ENCODE measurements at regions not wholly inside any gene's neighbourhood (a gene's known extent, or its start where the extent isn't known, plus 50 kb on each side); places are given as distances from the start of the nearest gene placed in this dataset.
"Not testable (repeated sequence)": the region's sequence is repeated elsewhere in the genome, so short reads cannot be mapped to it uniquely, and the experiment has no call there.

DNA sequence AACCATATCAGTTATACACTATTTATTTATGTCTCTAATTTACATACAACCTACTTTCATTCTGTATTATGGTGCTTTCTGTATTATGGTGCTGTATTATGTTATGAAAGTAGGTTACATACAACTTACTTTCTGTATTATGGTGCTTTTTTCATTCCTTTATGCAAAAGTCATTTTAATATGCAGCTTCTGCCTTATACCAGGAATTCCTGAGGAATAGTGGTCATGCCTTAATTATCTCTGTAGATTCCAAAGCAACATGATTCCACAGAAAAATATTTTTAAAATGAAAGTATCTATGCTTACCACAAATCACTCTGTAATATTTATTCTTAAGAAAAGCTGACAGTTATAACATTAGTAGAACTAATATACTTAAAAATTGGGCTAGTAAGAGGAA is 922.0 kb upstream of the NRXN1 start:
- no peak for DNase-seq

GRCh38 chr2:51921076-51921475 is 889.1 kb upstream of the NRXN1 start:
- no peak for DNase-seq

- no peak for DNase-seq
Measured at GRCh38 chr2:51920509-51920908, 888.6 kb upstream of the NRXN1 start.

DNA sequence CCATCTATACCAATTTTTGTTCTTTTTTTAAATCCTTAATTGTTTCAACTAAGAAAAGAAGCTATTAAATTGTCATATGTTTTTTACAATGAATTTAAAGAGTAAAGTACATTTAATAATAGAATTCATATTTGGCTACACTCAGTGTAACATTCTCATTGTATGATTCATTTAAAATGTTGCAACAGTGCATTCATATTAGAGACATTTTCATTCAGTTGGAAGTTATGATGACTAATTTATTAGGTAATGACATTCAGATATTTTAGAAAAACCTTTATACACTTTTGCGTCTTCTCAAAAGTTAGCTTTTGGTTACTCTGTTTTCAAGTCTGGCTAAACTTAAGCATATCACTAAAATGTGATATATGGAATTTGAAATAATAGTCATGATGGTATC is 887.5 kb upstream of the NRXN1 start:
- DNase-seq = no peak

DNA sequence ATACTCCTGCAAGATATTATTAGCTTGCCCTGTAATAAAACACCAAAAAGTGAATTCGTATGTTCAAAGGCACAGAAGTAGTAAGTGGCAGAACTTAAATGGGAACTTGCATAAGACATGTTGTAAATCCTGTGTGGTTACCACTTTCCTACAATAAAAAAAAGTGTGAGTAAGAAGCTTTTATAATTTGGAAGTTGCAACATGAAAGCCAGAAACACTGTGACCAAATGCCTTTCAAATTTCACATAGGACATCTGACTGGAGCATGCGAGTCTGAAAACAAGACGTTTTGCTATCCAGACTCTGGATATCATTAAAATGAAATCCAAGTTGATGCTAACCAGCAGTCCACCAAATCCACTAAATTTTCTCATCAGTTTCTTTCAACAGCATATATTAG is 886.2 kb upstream of the NRXN1 start:
- DNase-seq = no peak

DNA sequence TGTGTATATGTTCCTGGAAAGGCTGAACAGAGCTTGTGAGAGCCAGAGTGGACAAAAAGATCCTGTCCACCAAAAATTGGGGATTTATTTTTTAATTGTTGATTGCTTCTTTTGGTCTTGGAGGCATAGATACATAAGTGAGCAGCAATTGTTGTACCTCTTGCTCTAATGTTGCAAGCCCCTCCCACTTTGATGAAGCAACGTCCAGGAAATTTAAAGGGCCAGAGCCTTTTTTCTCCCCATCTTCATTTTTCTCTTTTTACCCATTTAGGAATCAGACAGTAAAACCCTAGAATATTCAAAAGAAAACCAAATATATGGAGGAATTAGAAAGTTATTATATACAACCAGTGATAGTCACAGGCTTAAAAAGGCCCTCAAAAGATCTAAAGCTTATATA is 871.8 kb upstream of the NRXN1 start:
- no peak for DNase-seq

GRCh38 chr2:51899643-51900042 is 867.7 kb upstream of the NRXN1 start:
- no peak for DNase-seq

DNA sequence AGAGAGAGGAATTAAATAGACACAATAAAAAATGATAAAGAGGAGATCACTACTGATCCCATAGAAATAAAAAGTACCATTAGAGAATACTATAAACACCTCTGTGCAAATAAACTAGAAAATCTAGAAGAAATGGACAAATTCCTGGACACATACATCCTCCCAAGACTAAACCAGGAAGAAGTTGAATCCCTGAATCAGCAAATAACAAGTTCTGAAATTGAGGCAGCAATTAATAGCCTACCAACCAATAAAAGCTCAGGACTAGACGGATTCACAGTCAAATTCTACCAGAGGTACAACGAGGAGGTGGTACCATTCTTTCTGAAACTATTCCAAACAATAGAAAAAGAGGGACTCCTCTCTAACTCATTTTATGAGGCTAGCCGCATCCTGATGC is 862.7 kb upstream of the NRXN1 start:
- DNase-seq = not testable (repeated sequence)

DNA sequence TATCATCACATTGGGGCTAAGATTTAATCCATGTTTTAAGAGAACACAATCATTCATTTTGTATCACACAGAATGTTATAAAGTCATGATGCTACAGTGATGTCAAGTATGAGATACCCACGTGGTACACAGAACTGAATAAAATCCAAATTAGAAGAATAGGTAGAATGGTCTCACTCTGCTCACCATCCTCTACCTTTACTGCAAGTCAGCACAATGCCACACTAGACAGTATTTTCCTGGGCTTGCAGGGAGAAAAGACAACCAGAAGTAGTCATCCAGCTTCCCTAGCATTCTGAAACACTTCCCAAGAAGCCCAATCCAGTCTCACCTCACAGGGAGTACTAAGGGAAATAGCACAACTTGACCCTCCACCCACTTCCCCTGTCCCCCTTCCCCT is 856.2 kb upstream of the NRXN1 start:
- DNase-seq = no peak

- no peak for DNase-seq
Measured at GRCh38 chr2:51881673-51882072, 849.7 kb upstream of the NRXN1 start.

DNA sequence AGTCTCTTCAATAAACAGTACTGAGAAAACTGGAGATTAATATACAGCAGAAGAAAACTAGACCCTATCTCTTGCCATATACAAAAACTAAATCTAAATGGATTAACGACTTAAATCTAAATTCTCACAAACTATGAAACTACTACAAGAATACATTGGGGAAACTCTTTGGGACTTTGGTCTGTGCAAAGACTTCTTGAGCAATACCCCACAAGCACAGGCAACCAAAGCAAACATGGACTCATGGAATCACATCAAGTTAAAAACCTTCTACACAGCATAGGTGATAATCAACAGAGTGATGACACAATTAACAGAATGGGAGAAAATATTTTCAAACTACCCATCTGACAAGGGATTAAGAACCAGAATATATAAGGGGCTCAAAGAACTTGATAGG is 848.2 kb upstream of the NRXN1 start:
- no peak for DNase-seq

GRCh38 chr2:51866361-51866760 is 834.4 kb upstream of the NRXN1 start:
- DNase-seq = no peak

- no peak for DNase-seq
Measured at GRCh38 chr2:51859260-51859659, 827.3 kb upstream of the NRXN1 start.

DNA sequence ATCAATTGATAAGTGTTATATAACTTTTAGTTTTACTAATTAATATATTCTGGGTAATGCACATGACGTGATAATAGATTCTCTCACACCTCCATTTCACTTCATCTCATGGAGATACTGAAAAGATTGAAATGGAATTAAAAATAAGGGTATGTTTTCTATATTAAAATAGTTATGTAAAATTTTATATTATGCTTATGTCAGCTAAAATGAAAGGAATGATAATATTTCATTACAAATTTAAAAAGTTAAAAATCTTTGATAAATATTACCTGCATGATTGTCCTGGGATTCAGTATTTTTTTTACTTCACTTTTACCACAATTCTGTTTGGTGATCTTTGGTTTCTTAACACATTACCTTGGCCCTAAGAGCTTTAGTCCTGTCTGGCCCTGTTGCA is 823.8 kb upstream of the NRXN1 start:
- no peak for DNase-seq

GRCh38 chr2:51846796-51847195 is 814.9 kb upstream of the NRXN1 start:
- no peak for DNase-seq

DNA sequence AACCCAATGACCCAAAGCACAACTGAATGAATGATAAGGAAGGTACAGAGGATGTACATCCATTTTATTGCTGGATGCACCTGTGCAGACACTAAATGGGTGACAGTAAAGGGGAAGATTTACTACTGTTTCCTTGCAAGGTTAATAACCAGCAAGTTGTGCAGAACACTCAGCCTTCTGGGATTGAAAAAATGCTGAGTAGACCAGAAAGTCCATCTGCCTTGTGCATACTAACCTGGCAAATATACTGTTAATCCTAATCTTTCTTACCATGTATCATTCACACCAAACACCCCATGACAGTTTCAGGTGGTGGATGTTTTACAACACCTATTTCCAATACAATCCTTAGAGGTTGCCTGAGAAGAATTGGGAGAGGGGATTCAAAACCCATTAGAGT is 814.1 kb upstream of the NRXN1 start:
- no peak for DNase-seq

DNA sequence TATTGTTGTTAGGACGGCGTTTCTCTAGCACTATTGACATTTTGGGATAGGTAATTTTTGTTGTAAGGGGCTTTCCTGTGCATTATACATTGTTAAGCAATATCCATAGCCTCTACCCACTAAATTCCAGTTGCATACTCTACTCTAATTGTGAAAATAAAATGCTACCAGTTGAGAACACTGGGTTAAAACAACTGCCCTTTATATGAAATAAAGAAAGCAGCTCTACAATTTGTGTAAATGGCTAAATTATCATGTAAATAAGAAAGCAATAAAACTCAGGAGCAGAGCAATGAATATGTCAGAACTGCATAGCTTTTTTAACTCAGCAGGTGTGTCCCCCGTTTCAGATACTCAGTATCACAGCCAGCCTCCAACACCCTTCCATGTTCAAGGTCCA is 812.7 kb upstream of the NRXN1 start:
- DNase-seq = no peak

DNA sequence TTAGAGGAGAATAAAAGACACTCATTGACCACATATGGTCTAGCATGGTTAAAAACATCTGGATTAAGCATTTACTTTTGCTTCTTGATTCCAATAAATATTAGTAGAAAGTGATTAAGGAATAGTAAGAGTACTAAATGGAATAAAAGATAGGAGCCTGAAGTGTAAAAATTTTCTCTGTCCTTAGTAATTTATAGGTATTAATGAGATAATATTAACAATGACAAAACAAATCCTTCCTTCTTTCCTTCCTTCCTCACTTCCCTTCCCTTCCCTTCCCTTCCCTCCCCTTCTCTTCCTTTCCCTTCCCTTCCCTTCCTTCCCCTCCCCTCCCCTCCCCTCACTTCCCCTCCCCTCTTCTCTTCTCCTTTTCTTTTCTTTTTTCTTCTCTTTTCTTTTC is 797.5 kb upstream of the NRXN1 start:
- DNase-seq = no peak

- no peak for DNase-seq
Measured at GRCh38 chr2:51825823-51826222, 793.9 kb upstream of the NRXN1 start.

DNA sequence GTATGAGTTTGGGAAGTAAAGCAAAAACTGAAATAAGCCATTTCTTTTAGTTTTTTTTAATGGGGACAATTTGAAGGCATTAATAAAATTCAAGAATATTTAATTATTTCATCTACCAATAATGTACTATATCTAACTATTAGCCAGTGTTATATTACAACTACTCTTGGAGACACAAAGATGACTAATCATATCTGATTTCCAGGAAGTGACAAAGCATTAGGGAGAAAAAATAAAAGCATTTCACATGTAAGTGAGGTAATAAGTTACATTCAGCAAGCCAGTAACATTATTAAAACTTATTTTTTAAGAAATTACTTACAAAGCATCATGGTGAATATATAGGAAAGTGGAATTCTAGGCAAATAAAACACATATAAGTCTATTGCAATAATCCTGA is 781.3 kb upstream of the NRXN1 start:
- no peak for DNase-seq

GRCh38 chr2:51812138-51812866 is 780.4 kb upstream of the NRXN1 start:
- DNase-seq = no peak

- no peak for DNase-seq
Measured at GRCh38 chr2:51810197-51810596, 778.3 kb upstream of the NRXN1 start.

GRCh38 chr2:51807229-51807628 is 775.3 kb upstream of the NRXN1 start:
- DNase-seq = no peak

GRCh38 chr2:51795248-51795888 is 763.4 kb upstream of the NRXN1 start:
- DNase-seq = no peak

DNA sequence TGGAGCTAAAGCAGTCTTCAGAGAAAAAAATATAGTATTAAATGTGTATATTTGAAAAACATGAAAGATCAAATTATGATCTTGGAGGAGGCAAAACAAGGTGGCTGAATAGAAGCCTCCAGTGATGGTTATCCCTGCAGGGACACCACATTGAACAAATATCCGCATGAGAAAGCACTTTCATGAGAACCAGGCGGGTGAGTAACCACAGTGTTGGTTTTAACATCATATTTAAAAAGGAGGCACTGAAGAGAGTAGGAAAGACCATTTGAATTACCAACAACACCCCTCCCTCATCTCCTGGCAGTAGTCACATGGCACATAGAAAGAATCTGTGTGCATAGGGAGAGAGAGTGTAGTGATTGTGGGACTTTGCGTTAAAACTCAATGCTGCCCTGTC is 759.6 kb upstream of the NRXN1 start:
- DNase-seq = no peak

Measured in activated naive CD4-positive, alpha-beta T cell treated with Interleukin-2 at 50 U/mL for 16 hours (primary cell).